GM19467 (cell line): ENCODE measurements at regions not wholly inside any gene's neighbourhood (a gene's known extent, or its start where the extent isn't known, plus 50 kb on each side); places are given as distances from the start of the nearest gene placed in this dataset.

ENCODE experiments used
- ATAC-seq: cut with Tn5 transposase; IDR thresholded peaks from one replicate; pipeline ENCODE4 v1.9.1; 2021; ENCODE audit warnings: mild to moderate bottlenecking, moderate library complexity; ENCODE audit not compliant: unreplicated experiment

GRCh38 chr11:127576210-127576609 lies 575.6 kb upstream of the KIRREL3 start:
- ATAC-seq, result no peak

- no peak for ATAC-seq
These were observed 573.9 kb upstream of the KIRREL3 start for GRCh38 chr11:127574478-127574877.

- no peak for ATAC-seq
These were observed 568.3 kb upstream of the KIRREL3 start for GRCh38 chr11:127568891-127569290.

GRCh38 chr11:127567237-127567932 lies 566.8 kb upstream of the KIRREL3 start:
- ATAC-seq, result no peak

- no peak for ATAC-seq
These were observed 564.2 kb upstream of the KIRREL3 start for GRCh38 chr11:127564810-127565209.

GRCh38 chr11:127559978-127560377 lies 559.4 kb upstream of the KIRREL3 start:
- ATAC-seq, result no peak

- ATAC-seq, result no peak
These were observed 551.9 kb upstream of the KIRREL3 start for GRCh38 chr11:127552446-127552845.

GRCh38 chr11:127531167-127531566 lies 530.6 kb upstream of the KIRREL3 start:
- no peak for ATAC-seq

- ATAC-seq, result no peak
These were observed 527.7 kb upstream of the KIRREL3 start for GRCh38 chr11:127528297-127528696.

GRCh38 chr11:127524618-127525017 lies 524.0 kb upstream of the KIRREL3 start:
- ATAC-seq, result no peak

- ATAC-seq, result no peak
These were observed 520.8 kb upstream of the KIRREL3 start for GRCh38 chr11:127521413-127521812.

- ATAC-seq, result no peak
These were observed 507.3 kb upstream of the KIRREL3 start for GRCh38 chr11:127507851-127508250.

- no peak for ATAC-seq
These were observed 506.1 kb upstream of the KIRREL3 start for GRCh38 chr11:127506647-127507046.

- no peak for ATAC-seq
These were observed 505.6 kb upstream of the KIRREL3 start for GRCh38 chr11:127506126-127506525.

GRCh38 chr11:127496165-127496564 lies 495.6 kb upstream of the KIRREL3 start:
- no peak for ATAC-seq

- ATAC-seq, result no peak
These were observed 492.9 kb upstream of the KIRREL3 start for GRCh38 chr11:127493330-127494022.

GRCh38 chr11:127492029-127492428 lies 491.5 kb upstream of the KIRREL3 start:
- ATAC-seq, result no peak

GRCh38 chr11:127491589-127491988 lies 491.0 kb upstream of the KIRREL3 start:
- no peak for ATAC-seq

- no peak for ATAC-seq
These were observed 490.3 kb upstream of the KIRREL3 start for GRCh38 chr11:127490896-127491295.

GRCh38 chr11:127485541-127485940 lies 485.0 kb upstream of the KIRREL3 start:
- no peak for ATAC-seq

- ATAC-seq, result no peak
These were observed 480.8 kb upstream of the KIRREL3 start for GRCh38 chr11:127481391-127481790.

- ATAC-seq, result no peak
These were observed 478.3 kb upstream of the KIRREL3 start for GRCh38 chr11:127478826-127479225.

GRCh38 chr11:127474766-127475165 lies 474.2 kb upstream of the KIRREL3 start:
- no peak for ATAC-seq
